NCI-H345 treated with DMSO at 0.1 percent for 48 hours (cell line): ENCODE measurements at regions not wholly inside any gene's neighbourhood (a gene's known extent, or its start where the extent isn't known, plus 50 kb on each side); places are given as distances from the start of the nearest gene placed in this dataset.
"Not testable (repeated sequence)": the region's sequence is repeated elsewhere in the genome, so short reads cannot be mapped to it uniquely, and the experiment has no call there.

ENCODE experiments used
- DNase-seq: peaks from one replicate; lab custom pipeline; 2025; ENCODE audit not compliant: unreplicated experiment; lab: John Stamatoyannopoulos, UW

DNA sequence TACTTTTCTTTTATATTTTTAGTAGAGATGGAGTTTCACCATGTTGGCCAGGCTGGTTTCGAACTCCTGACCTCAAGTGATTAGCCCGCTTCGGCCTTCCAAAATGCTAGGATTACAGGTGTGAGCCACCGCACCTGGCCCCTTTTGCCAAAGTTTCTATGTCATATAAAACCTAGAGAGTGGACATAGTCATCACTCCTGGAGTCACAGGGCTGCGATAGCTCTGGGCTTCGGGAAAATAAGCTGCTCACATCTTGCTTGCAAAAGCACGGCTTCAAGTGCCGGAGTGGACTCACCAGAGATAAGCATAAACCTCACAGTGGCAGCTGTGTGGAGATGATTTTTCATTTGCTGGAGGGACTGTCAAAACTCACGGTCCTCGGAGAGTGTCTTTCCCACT lies 171.2 kb downstream of the TEX29 start:
- no peak for DNase-seq

DNA sequence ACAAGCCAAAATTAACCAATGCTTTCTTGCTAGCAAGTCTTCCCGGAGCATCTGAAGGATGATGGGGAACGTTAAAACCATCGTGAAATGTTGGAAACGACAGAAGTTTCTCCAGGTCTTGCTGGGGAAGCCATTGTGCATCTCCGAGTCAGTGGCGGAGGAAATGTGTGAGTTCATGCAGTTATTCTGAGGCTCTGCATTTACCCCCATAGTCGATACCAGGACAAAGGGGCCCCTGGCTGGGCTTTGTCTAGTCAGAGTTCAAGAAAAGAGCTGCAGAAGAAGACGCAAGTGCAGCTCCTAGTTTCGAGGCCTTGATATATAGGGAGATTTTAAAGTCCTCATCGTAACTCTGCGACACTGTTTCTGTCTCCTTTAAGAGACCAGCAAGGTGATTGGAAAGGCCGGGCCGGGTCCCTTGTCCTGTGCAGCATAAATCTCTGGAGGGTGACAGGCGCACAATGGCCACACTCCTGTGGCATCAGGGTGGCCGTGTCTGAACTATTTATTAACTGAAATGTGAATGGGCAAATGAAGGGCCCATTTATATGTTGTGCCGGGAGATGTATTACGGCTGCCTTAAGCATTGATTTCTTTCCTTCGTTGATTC lies 172.0 kb downstream of the TEX29 start:
- DNase-seq = no peak

DNA sequence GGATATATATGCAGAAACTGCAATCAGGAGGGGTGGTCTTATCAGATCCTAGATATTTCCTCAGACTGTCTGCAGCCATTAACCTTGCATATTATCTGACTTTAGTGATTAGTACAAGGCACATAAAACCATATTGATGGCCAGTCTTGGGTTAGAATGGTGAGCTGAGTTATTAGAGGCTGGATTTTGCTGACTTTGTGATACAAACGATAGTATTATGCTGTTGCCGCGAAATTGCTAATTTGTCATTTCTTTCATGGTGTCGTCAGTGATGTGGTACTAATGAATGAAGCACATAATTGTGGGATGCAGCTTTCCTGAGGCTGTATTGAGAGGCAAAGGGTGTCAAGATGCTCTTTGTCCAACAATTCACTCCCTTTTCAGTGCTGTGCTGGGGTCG lies 172.5 kb downstream of the TEX29 start:
- DNase-seq = no peak

DNA sequence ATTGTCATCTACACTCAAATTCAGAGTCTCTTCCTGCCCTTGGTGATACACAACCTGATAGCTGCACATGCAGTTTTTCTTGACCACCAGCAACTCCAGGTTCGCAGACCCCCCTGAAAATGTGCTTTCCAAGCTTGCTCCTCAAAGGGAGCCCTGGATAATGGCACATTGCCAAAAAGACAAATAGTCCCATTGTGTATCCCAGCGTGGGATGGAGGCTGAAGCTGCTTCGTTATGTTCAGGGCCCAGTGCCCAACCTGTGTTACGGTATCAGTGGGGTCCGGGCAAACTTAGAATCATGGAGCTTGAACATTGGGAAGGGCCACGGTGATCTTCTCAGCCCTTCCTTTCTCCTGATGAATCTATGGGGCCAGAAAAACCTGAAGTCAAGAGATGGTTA lies 173.0 kb downstream of the TEX29 start:
- DNase-seq = no peak

DNA sequence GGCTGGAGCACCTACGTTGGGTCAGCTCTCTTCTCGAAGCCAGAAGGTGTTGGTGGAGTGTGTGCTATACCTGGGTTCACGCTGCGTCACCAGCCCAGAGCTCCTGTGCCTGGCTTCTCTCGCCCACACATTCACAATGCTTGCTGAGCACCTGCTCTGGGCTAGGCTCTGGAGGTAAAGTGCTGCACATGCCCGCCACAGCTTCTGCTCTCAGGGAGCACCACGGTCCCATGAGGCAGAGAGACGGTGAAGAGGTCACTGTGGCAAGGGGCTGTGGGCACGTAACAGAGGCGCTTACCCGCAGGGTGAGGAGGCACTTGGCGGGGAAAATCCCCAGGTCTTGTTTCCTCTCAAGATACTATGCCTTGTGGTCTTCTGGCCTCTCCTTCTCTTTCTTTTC lies 174.2 kb downstream of the TEX29 start:
- no peak for DNase-seq

DNA sequence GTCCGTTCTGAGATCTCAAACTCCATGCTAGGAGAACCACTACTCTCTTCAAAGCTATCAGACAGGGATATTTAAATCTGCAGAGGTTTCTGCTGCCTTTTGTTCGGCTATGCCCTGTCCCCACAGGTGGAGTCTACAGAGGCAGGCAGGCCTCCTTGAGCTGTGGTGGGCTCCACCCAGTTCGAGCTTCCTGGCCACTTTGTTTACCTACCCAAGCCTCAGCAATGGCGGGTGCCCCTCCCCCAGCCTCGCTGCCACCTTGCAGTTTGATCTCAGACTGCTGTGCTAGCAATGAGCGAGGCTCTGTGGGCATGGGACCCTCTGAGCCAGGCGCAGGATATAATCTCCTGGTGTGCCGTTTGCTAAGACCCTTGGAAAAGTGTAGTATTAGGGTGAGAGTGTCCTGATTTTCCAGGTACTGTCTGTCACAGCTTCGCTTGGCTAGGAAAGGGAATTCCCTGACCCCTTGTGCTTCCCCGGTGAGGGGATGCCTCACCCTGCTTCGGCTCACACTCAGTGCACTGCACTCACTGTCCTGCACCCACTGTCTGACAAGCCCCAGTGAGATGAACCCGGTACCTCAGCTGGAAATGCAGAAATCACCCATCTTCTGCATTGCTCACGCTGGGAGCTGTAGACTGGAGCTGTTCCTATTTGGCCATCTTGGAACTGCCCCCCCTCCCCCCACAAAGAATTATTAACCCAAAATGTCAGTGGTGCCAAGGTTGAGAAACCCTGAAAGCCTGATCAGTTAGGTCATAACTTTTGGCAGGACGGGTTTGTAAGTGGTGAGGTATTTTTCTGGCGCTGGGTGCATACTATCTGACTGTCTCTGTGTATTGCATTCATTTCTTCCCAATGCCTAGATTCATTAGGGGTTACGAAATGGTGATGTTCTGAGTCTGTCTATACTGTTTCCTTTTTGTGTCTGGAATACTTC lies 181.4 kb downstream of the TEX29 start:
- DNase-seq = not testable (repeated sequence)

DNA sequence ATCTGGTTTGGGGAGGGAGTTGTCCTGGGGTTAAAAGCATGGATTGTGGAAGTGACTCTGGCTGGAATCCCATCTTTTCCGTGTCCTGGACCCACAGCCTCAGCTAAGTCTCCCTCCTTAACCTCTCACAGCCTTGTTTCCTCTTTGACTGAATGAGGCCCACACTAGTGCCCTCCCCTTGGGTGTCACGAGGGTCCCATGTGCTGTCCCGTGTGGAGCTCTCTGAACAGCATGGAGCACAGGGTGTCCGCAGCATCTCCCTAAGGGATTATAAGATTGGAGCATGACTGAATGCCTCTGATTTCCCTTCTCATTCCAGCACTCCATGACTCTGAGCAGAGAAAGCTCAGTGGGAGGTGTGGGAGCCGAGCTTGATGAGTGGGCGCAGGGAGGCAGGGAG lies 182.5 kb downstream of the TEX29 start:
- no peak for DNase-seq

DNA sequence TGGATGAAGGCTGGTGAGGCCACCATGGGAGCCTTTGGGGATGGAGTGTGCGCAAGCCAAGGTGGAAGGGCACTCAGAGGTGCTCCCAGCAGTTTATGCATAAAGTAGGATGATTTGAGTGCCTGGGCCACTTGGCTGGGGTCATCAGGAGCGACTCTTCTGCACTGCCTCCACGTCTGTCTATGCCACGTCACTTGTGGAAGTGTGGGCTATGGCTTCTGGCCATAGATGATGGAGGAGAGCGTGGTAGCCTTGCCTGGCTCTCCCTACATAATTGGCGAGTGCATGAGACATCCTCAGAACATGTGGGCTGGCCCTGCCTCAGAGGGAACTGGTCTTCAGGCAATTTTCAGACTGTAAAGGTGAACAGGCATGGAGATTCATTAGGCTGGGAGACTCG lies 182.9 kb downstream of the TEX29 start:
- DNase-seq = no peak

DNA sequence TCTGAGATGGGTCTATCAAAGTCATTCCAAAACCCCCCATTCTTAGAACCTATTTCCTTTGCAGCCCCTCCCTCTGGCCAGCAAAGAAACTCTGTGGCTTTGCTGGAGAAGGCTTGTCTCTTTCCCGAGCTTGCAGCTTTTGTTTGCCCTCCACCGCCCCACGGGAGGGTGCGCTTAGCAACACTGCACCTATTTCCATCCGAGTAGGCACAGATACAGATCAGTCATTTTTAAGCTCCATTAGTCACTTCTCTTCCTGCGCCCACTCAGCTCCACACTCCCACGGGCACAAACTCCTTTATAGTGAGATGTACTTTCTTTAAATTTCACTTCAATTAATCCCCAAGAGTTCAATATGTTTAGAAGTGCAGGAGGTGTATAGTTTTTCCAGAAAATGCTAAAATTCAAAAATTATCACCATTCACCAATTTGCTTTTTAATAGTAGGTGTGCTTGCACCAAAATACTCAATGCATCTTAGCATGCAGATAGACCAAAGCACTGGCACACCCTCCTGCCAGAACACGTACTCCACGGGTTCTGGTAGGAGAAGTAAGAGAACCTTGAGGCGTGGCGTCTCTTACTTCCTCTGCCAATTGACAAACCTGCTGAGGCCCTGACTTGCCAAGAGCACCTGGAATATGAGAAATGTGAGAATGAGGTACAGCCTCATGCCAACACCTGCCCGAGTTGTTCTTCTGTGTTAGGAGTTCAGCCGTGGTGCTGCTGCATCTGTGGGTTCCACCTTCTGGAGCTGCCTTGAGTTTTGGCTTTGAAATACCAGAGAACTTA lies 183.7 kb downstream of the TEX29 start:
- DNase-seq = no peak

DNA sequence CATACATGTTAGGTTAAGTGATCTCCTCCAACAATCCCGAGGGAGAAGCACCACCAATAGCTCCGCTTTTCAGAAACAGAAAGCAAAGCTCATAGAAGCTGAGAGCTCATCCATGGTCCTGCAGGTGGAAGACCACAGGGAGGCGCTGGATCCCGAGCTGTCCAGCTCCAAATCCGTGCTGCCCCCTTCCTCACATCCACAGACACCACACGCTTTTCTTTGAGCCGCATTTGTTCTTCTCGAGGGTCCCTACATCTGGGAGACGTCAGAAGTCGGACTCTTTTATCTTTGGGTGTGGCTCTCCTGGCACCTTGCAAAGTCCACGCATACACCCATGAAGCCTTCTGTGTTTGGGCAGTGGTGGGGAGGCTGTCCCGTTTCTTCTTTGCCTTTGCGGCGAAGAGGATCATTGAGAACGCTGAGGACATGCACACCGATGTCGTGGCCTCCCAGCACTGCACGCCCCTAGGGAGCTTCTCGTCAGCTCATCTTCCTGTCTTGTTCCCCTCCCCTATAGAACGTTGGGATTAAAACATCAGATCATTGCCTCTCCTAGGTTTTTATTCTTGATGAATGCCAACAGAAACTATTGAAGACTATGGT lies 184.8 kb downstream of the TEX29 start:
- DNase-seq = peak; percentile 5

DNA sequence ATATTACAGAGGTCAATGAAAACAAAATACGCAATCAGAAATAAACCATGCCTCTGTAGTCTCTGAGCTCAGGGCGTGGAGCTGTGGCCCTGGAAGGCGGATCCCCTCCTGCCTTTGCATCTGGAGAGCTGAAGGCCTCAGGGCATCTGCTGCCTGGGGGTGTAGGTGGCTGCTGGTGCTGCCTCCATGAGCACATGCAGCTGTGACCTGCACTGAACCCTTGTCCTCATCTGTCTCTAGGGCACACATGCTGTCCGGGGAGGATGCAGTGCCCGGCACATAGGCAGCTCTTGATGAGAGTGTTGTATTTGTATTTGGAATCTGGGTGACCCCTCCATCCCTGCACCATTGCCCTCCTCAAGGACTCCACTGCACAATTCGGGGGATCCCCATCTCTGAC lies 185.7 kb downstream of the TEX29 start:
- no peak for DNase-seq

DNA sequence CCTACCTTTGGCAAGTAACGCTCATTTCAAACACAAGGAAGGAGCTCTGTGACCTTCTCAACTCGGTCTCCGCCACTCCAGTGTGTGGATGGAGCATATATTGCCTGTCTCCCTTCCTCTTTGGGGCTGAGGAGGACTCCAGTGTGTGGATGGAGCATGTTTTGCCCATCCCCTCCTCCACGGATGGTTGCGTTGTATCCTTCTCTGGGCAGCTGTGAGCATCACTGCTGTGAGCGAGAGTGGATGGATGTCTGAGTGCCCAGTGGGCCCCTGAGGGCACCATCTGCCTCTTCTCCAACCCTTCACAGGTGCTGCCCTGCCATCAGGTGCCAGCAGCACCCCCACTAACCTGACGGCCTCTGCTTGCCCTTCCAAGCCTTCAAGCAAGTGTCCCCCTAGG lies 186.2 kb downstream of the TEX29 start:
- no peak for DNase-seq

DNA sequence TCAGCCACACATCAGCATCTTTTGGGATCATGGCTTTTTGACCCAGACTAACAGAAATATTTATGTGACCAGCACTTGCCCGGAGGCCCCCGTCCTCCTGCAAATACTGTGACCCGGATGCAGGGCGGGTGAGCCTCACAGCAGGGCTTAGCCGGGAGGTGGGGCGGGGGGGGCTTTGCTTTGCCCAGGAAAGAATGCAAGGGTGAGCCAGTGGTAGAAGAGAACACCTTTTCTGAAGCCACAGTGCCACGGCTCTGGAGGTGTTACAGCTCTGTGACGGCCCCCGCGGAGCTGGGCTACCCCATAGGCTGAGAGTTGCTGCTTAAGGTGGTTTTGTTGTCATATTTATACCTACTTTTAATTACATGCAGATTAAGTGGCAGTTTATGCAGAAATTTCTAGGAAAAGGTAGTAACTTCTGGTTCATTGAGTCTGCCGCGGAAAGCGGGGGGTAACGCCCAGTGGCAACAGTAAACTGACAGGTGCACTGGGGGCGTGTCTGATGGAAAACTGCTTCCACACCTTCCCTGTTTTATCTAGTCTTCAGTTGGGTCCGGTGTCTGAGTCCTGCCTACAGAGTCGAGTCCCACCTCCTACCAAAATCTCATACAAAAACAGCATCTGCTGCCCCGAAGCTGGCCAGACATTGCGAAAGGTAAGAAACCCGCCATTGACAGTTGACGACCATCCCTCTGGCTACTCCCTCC lies 187.9 kb downstream of the TEX29 start:
- DNase-seq = peak; percentile 14

DNA sequence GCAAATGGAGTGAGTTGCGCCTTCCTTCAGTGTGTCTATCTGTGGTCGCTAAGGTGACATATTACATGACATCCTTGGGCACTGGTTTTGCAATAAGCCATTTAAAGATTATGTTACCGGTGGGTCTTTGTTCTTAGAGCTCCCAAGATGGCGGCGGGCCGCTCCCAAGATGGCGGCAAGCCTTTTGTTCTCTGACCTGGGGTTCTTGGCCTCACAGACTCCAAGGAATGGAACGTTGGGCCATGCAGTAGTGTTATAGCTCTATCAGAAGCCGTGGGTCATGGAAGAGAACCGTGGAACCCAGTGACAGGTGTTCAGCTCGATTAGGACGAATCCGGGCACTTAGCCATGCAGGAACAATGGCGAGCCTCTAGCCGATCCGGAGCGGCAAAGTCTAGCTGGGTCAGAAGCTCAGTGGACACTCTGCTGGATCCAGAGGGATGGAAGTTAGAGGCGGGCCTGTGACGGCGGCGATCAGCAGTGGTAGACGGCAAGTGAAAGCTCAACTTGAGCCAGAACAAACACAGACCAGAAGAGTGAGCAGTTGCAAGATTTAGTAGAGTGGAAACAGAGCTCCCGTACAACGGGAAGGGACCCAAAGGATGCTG lies 188.6 kb downstream of the TEX29 start:
- DNase-seq = no peak

DNA sequence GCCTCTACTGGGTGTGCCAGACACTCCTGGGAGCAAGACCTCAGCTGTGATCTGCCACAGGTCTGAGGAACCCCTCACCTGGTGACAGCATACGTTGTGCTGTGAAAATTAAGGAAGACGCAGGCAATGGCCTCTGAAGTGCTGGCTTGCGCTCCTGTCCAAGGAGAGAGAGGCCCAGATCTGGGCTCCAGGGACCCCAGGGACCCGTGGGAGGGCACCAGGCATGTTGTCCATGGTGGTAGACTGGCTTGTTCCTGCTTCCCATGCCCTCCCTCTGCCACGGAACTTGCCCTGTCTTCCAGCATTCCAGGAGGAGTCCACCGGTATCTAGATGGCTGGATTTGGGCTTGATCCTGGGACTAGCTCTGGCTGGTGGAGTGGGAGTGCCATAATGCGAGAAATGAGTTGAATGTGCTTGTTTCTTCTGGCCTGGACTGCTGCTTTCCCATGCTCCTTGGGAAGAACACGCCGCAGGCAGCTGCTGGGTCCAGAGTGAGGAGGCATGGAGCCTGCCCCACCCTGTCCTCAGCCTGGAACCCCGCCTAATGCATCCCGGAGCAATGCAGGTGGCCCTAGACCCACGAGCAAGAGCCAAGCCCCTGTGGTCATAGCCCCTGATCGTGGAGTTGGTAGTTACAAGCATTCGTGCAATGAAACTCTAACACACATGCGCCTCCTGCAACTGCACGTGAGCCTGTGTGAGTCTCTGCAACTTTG lies 190.2 kb downstream of the TEX29 start:
- no peak for DNase-seq

DNA sequence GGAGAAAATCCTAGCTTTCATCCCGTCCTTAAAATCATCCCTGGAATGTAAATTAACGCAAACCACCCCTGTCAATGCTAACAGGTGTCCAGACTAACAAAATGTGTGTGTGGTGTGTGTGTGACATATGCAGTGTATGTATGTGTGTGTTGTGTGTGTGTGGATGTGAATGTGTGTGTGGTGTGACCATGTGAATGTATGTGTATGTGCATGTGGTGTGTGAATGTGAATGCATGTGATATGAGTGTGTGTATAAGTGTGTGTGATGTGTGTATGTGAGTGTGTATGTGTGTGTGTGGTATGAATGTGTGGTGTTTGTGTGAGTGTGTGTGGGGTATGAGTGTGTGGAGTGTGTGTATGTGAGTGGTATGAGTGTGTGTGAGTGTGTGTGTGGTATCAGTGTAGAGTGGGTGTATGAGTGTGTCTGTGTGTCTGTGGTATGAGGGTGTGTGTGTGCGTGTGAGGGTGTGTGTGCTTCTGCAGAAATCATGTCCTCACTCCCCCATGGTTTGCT lies 190.8 kb downstream of the TEX29 start:
- DNase-seq = no peak

DNA sequence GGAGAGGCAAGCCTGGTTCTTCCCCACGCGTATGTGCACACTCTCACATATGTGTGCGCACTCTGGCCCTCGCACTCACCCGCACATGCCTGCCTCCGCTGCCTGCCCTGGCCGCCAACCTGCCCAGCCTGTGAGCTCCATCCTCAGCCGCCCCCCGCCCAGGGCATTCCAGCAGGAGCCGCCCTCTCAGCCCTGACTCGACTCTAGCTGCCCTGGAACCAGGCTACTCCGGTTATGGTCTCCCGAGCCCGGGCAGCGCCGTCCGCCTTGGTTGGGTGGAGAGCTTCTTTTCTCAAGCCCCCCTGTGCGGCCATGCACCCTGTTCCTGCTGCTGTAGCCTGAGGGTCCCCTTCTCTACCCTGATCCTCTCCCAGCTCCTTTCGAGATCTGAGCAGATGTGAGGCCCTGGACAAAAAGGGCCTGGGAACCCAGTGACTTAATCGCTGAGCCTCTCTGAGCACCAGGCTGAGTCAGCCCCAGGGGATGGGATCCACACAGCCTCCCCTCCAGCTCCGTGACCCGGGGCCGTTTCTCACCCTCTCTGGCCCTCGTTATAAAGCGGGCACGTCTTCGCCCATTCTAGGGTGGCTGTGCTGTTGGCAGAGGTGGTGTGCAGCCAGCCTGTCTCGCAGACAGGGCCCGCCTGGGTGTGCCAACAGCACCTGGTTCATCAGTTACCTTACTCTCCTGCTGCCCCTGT lies 191.5 kb downstream of the TEX29 start:
- no peak for DNase-seq

DNA sequence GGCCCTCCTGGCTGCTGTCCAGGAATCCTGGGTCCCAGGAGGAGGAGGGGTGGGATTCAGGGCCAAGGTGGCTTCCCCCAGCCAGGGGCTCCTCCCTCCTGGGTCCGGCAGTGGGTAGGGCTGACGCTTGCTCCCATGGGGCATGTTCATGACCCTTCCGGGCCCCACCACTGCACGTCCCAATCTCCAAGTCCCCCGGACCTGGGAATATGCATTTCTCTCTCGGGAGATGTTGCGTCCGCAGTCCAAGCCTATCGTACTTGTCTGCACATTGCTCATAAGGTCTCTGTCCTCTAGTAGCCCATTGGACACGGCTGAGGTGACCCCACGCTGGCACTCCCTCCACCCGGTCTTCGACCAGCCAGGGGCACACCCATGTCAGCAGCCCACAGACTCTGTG lies 192.3 kb downstream of the TEX29 start:
- DNase-seq = no peak
